H1 (cell line): ENCODE measurements at regions not wholly inside any gene's neighbourhood (a gene's known extent, or its start where the extent isn't known, plus 50 kb on each side); places are given as distances from the start of the nearest gene placed in this dataset.

Experiments
- CTCF ChIA-PET: fragments of 300-600 bp; sonication (Branson Sonifier 250); formaldehyde crosslinking; loops from one replicate; lab custom pipeline; 2021; ENCODE audit not compliant: partially characterized antibody; lab: Charles Lee
- POLR2A ChIA-PET: fragments of 300-600 bp; sonication (Branson Sonifier 250); formaldehyde crosslinking; loops from one replicate; lab custom pipeline; 2021; ENCODE audit warnings: inconsistent platforms; ENCODE audit not compliant: partially characterized antibody; lab: Charles Lee
- DNase-seq, 2 experiments: peaks; one replicate each; pipeline versions ENCODE4 v3.0.0 to v3.0.0-alpha.2; 2010 to 2022; ENCODE audit warnings: low spot score in 2 of 2, low read depth in 1 of 2, mixed read lengths in 1 of 2
- FAIRE-seq: peaks from 2 replicates; lab custom pipeline; 2011; peaks lifted over from hg19 to GRCh38; lab: Jason Lieb, UNC
- H2AFZ ChIP-seq: 2 replicates; pipeline ENCODE4 v1.8.1; 2012; ENCODE audit warnings: low read length, inconsistent platforms
- H2AK5ac ChIP-seq: 2 replicates; pipeline ENCODE4 v1.6.1; 2013; ENCODE audit warnings: low read depth, low read length
- H2BK120ac ChIP-seq: replicated peaks from 2 replicates; pipeline ENCODE3; 2013; ENCODE audit warnings: low read depth, low read length, inconsistent platforms
- H2BK12ac ChIP-seq: 2 replicates; pipeline ENCODE4 v1.6.1; 2013; ENCODE audit warnings: low read depth, low read length
- H2BK15ac ChIP-seq: 2 replicates; pipeline ENCODE4 v1.6.1; 2013; ENCODE audit warnings: low read length
- H2BK20ac ChIP-seq: 2 replicates; pipeline ENCODE4 v1.6.1; 2013; ENCODE audit warnings: low read length
- H2BK5ac ChIP-seq: 2 replicates; pipeline ENCODE4 v1.6.1; 2013; ENCODE audit warnings: low read depth, low read length
- H3K14ac ChIP-seq: 2 replicates; pipeline ENCODE4 v1.6.1; 2013; ENCODE audit warnings: inconsistent platforms; ENCODE audit not compliant: insufficient read length
- H3K18ac ChIP-seq: 2 replicates; pipeline ENCODE4 v1.6.1; 2013; ENCODE audit warnings: low read length; ENCODE audit errors: extremely low read depth
- H3K23ac ChIP-seq: 2 replicates; pipeline ENCODE4 v1.6.1; 2013; ENCODE audit warnings: inconsistent platforms; ENCODE audit not compliant: insufficient read length
- H3K23me2 ChIP-seq: 2 replicates; pipeline ENCODE4 v1.6.1; 2013; ENCODE audit warnings: low read depth, low read length
- H3K27ac ChIP-seq: 2 replicates; pipeline ENCODE4 v1.6.1; 2011; ENCODE audit warnings: low read depth, low read length, inconsistent platforms
- H3K27me3 ChIP-seq, 4 experiments: replicated peaks in 1 of 4; 1 replicate in 1 of 4; 2 replicates in 3 of 4; pipeline versions ENCODE4 v1.6.1 to v1.8.1; 2011 to 2013; ENCODE audit warnings: low read length in 3 of 4, mild to moderate bottlenecking in 3 of 4, inconsistent platforms in 2 of 4, mixed read lengths in 2 of 4, moderate library complexity in 1 of 4; ENCODE audit not compliant: control insufficient read depth in 3 of 4, insufficient read depth in 3 of 4; ENCODE audit errors: extremely low read depth in 1 of 4
- H3K36me3 ChIP-seq, 4 experiments: 2 replicates each; pipeline versions ENCODE4 v1.6.1 to v1.8.1; 2011 to 2013; ENCODE audit warnings: mild to moderate bottlenecking in 4 of 4, low read length in 3 of 4, moderate library complexity in 2 of 4, control low read depth in 1 of 4, inconsistent platforms in 1 of 4; ENCODE audit not compliant: insufficient read depth in 4 of 4, control insufficient read depth in 2 of 4
- H3K4ac ChIP-seq: replicated peaks from 2 replicates; pipeline ENCODE3; 2013; ENCODE audit warnings: low read length, low read depth, mixed read lengths, inconsistent platforms; ENCODE audit not compliant: insufficient read length
- H3K4me1 ChIP-seq, 4 experiments: replicated peaks in 1 of 4; 1 replicate in 1 of 4; 2 replicates in 3 of 4; pipeline versions ENCODE4 v1.6.1 to v1.8.1; 2011 to 2013; ENCODE audit warnings: low read length in 3 of 4, inconsistent platforms in 2 of 4, mixed read lengths in 1 of 4; ENCODE audit not compliant: insufficient read depth in 4 of 4, control insufficient read depth in 3 of 4
- H3K4me2 ChIP-seq, 2 experiments: 2 replicates each; pipeline versions ENCODE4 v1.6.1 to v1.8.1; 2011 to 2013; ENCODE audit warnings: low read depth in 2 of 2, low read length in 2 of 2, control low read depth in 1 of 2, inconsistent platforms in 1 of 2, mild to moderate bottlenecking in 1 of 2; ENCODE audit not compliant: insufficient read depth in 1 of 2
- H3K4me3 ChIP-seq, 4 experiments: fragments of 200-600, 300-600 bp in 1 of 4; sonication (generic), shearing (Covaris generic), sonication (Bioruptor Twin) in 1 of 4; 2 replicates each; pipeline versions ENCODE4 v1.5.1 to v1.8.1; 2011 to 2016; ENCODE audit warnings: low read length in 4 of 4, low read depth in 3 of 4, control low read depth in 2 of 4, inconsistent platforms in 2 of 4, mild to moderate bottlenecking in 2 of 4, mixed read lengths in 1 of 4, moderate library complexity in 1 of 4; ENCODE audit not compliant: insufficient read depth in 2 of 4; ENCODE audit errors: extremely low read depth in 1 of 4
- H3K56ac ChIP-seq: replicated peaks from 2 replicates; pipeline ENCODE3; 2013; ENCODE audit warnings: low read depth, mild to moderate bottlenecking, mixed read lengths, low read length, inconsistent platforms; ENCODE audit not compliant: insufficient read length
- H3K79me1 ChIP-seq: 2 replicates; pipeline ENCODE4 v1.6.1; 2013; ENCODE audit warnings: low read depth, low read length, control low read depth
- H3K79me2 ChIP-seq, 2 experiments: 2 replicates each; pipeline versions ENCODE4 v1.6.1 to v1.8.1; 2012 to 2013; ENCODE audit warnings: low read length in 2 of 2, mild to moderate bottlenecking in 2 of 2, inconsistent platforms in 1 of 2; ENCODE audit not compliant: insufficient read depth in 2 of 2, control insufficient read depth in 1 of 2
- H3K9ac ChIP-seq, 4 experiments: replicated peaks in 1 of 4; 1 replicate in 1 of 4; 2 replicates in 3 of 4; pipeline versions ENCODE4 v1.6.1 to v1.8.1; 2011 to 2013; ENCODE audit warnings: low read depth in 3 of 4, low read length in 3 of 4, control low read depth in 2 of 4, mild to moderate bottlenecking in 2 of 4, moderate library complexity in 2 of 4, inconsistent platforms in 1 of 4; ENCODE audit errors: extremely low read depth in 1 of 4
- H3K9me3 ChIP-seq, 2 experiments: 2 replicates each; pipeline versions ENCODE4 v1.6.1 to v1.8.1; 2012 to 2013; ENCODE audit warnings: mild to moderate bottlenecking in 2 of 2, moderate library complexity in 2 of 2, control low read depth in 1 of 2, inconsistent platforms in 1 of 2, low read depth in 1 of 2, low read length in 1 of 2, mixed read lengths in 1 of 2; ENCODE audit not compliant: insufficient read depth in 2 of 2
- H4K20me1 ChIP-seq, 2 experiments: replicated peaks in 1 of 2; 2 replicates each; pipeline versions ENCODE3 to v1.8.1; 2011 to 2013; ENCODE audit warnings: inconsistent platforms in 2 of 2, low read length in 2 of 2, mild to moderate bottlenecking in 1 of 2; ENCODE audit not compliant: insufficient read depth in 2 of 2, control insufficient read depth in 1 of 2
- H4K5ac ChIP-seq: 2 replicates; pipeline ENCODE4 v1.6.1; 2013; ENCODE audit warnings: low read length, low read depth, mixed read lengths, inconsistent platforms; ENCODE audit not compliant: insufficient read length
- H4K8ac ChIP-seq: 2 replicates; pipeline ENCODE4 v1.8.0; 2013; ENCODE audit warnings: mild to moderate bottlenecking, moderate library complexity, low read length, inconsistent platforms; ENCODE audit not compliant: insufficient read depth; ENCODE audit errors: extremely low read depth
- H4K91ac ChIP-seq: replicated peaks from 2 replicates; pipeline ENCODE3; 2013; ENCODE audit warnings: low read length, mixed read lengths, inconsistent platforms; ENCODE audit not compliant: insufficient read length
- CEBPB ChIP-seq: IDR thresholded peaks from 2 replicates; pipeline ENCODE4 v1.6.1; 2012; ENCODE audit warnings: low read depth, low read length
- GABPA ChIP-seq: IDR thresholded peaks from 2 replicates; pipeline ENCODE4 v1.6.1; 2011; ENCODE audit warnings: mild to moderate bottlenecking, low read length, moderate library complexity, borderline replicate concordance; ENCODE audit not compliant: insufficient read depth
- HDAC6 ChIP-seq: IDR thresholded peaks from one replicate; pipeline ENCODE4 v1.7.1; 2012; ENCODE audit warnings: low read depth, mild to moderate bottlenecking, inconsistent platforms, low read length, moderate library complexity
- WGBS, 2 experiments: shearing (Covaris generic) in 1 of 2; methylation state at CpG; one replicate each; pipeline versions ENCODE4 v1.1.6 to v1.1.7; 2013 to 2015; ENCODE audit warnings: low lambda C conversion rate in 2 of 2, mixed read lengths in 2 of 2, inconsistent platforms in 1 of 2, low coverage in 1 of 2, missing lambda C conversion rate in 1 of 2; ENCODE audit not compliant: insufficient replicate concordance in 2 of 2, insufficient coverage in 1 of 2, insufficient read length in 1 of 2; ENCODE audit errors: extremely low coverage in 1 of 2, missing lambda C conversion rate in 1 of 2; 5-methylcytosine and 5-hydroxymethylcytosine counted together
- TF ChIP-seq, protein P1 (sequence below): IDR thresholded peaks from 2 replicates; pipeline ENCODE4 v1.6.1; 2011; ENCODE audit warnings: low read length, improper control_type of control experiment

DNA sequence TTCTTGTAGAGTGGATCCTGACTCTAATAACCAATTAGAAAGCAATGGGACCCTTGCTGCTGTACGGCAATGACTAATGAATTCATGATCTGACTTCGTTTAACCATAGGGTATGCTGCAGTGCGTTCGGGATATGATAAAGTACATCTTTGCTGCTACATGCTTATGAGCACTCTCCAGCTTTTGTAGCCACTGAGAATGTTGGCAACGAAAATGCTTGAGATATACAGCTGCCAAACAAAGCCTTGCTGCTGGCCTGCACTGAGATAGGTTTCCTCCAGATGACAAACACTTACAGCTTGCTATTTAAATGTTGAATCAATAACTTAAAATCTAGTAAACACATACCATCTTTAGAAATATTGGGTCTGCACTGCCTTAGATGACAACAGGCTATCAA is 372.4 kb upstream of the SLC8A1 start:
- Histone ChIP-seq H3K4me2 (no peak overlapping the region), H2BK5ac (no peak overlapping the region), H4K5ac (no peak overlapping the region), H2BK12ac (no peak overlapping the region), H3K4me1 (no peaks in the 10 kb centered on the region), H3K27ac (no peak overlapping the region), H3K4me3 (no peak overlapping the region), H3K4ac (no peak overlapping the region), H2AFZ (no peak overlapping the region), H3K79me2 (no peaks in the 10 kb centered on the region), H3K18ac (no peak overlapping the region), H3K9ac (no peak overlapping the region), H4K8ac (no peak overlapping the region), H4K20me1 (no peaks in the 10 kb centered on the region), H4K91ac (no peak overlapping the region), H3K79me1 (no peaks in the 10 kb centered on the region), H3K27me3 (no peaks in the 10 kb centered on the region), H3K23me2 (no peaks in the 10 kb centered on the region), H3K36me3 (no peaks in the 10 kb centered on the region)
- CTCF ChIA-PET = no interaction called here
- 88% methylated on average over 5 of the region's 5 CpGs; no CpG with 5 or more reads in 1 of the 2 experiments for WGBS, 2 experiments
- no peak for DNase-seq
- TF ChIP-seq GABPA (no peak), CEBPB (no peak), HDAC6 (no peak)
- TF ChIP-seq, protein P1, sequence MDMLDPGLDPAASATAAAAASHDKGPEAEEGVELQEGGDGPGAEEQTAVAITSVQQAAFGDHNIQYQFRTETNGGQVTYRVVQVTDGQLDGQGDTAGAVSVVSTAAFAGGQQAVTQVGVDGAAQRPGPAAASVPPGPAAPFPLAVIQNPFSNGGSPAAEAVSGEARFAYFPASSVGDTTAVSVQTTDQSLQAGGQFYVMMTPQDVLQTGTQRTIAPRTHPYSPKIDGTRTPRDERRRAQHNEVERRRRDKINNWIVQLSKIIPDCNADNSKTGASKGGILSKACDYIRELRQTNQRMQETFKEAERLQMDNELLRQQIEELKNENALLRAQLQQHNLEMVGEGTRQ = no peak
- TF ChIP-seq, all 59 proteins: peak for 0
- H2BK120ac ChIP-seq = no peak overlapping the region
- H3K14ac ChIP-seq = no peak overlapping the region
- no peaks in the 10 kb centered on the region for H3K9me3 ChIP-seq
- H2AK5ac ChIP-seq = no peak overlapping the region
- no peak overlapping the region for H3K23ac ChIP-seq
- FAIRE-seq = no peak
- POLR2A ChIA-PET = no interaction called here
- no peak overlapping the region for H2BK15ac ChIP-seq
- H3K56ac ChIP-seq = no peak overlapping the region
- no peak overlapping the region for H2BK20ac ChIP-seq
